IMR-90 (cell line): ENCODE measurements at regions not wholly inside any gene's neighbourhood (a gene's known extent, or its start where the extent isn't known, plus 50 kb on each side); places are given as distances from the start of the nearest gene placed in this dataset.

Experiments used
- ATAC-seq: fragments of 200-7000 bp; cut with Tn5 transposase; 2 replicates; pipeline ENCODE4 v1.9.1; 2020; ENCODE audit warnings: low read depth, mild to moderate bottlenecking, moderate library complexity
- BruUV-seq: library from RNA; stranded (reverse); fragments of 400-500 nt; replicated peaks from 2 replicates; lab custom pipeline; 2021; lab: Mats Ljungman, UMichigan
- CTCF ChIA-PET: fragments of 300-600 bp; formaldehyde crosslinking; extraction: SDS; loops from one replicate; lab custom pipeline; 2021; ENCODE audit warnings: antibody characterized with exemption; lab: Yijun Ruan, JAX
- POLR2A ChIA-PET: fragments of 300-600 bp; sonication (Branson Sonifier 250); formaldehyde crosslinking; loops from one replicate; lab custom pipeline; 2022; ENCODE audit warnings: antibody characterized with exemption; ENCODE audit not compliant: unreplicated experiment; lab: Charles Lee
- DNase-seq: peaks from one replicate; pipeline ENCODE4 v3.0.0; 2013
- H2AFZ ChIP-seq: replicated peaks from 2 replicates; pipeline ENCODE3; 2013; ENCODE audit warnings: low read length, mild to moderate bottlenecking; ENCODE audit not compliant: poor library complexity
- H2AK5ac ChIP-seq: 2 replicates; pipeline ENCODE4 v1.6.1; 2013; ENCODE audit warnings: low read depth, low read length, inconsistent platforms
- H2AK9ac ChIP-seq: replicated peaks from 2 replicates; pipeline ENCODE3; 2013; ENCODE audit warnings: mild to moderate bottlenecking, low read depth, low read length, moderate library complexity; ENCODE audit not compliant: poor library complexity
- H2BK120ac ChIP-seq: 2 replicates; pipeline ENCODE4 v1.6.1; 2013; ENCODE audit warnings: low read depth, low read length, inconsistent platforms
- H2BK15ac ChIP-seq: 3 replicates; pipeline ENCODE4 v1.6.1; 2013; ENCODE audit warnings: low read depth, low read length, inconsistent platforms
- H2BK20ac ChIP-seq: 2 replicates; pipeline ENCODE4 v1.6.1; 2013; ENCODE audit warnings: low read depth, mild to moderate bottlenecking, inconsistent platforms, low read length, moderate library complexity
- H2BK5ac ChIP-seq: 2 replicates; pipeline ENCODE4 v1.6.1; 2013; ENCODE audit warnings: mild to moderate bottlenecking, low read depth, low read length, inconsistent platforms; ENCODE audit not compliant: poor library complexity, severe bottlenecking
- H3K14ac ChIP-seq: replicated peaks from 2 replicates; pipeline ENCODE4 v1.6.1; 2013; ENCODE audit warnings: low read depth, low read length, inconsistent platforms
- H3K18ac ChIP-seq: 2 replicates; pipeline ENCODE4 v1.6.1; 2013; ENCODE audit warnings: low read depth, low read length, control low read depth
- H3K23ac ChIP-seq: 2 replicates; pipeline ENCODE4 v1.6.1; 2013; ENCODE audit warnings: low read depth, low read length, inconsistent platforms
- H3K27ac ChIP-seq: 2 replicates; pipeline ENCODE4 v1.5.1; 2013; ENCODE audit warnings: mild to moderate bottlenecking, control low read depth, low read length; ENCODE audit not compliant: insufficient read depth
- H3K27me3 ChIP-seq: 2 replicates; pipeline ENCODE4 v1.6.1; 2013; ENCODE audit warnings: low read length; ENCODE audit not compliant: control insufficient read depth, insufficient read depth
- H3K36me3 ChIP-seq: 2 replicates; pipeline ENCODE4 v1.6.1; 2013; ENCODE audit warnings: low read length, mixed read lengths; ENCODE audit not compliant: control insufficient read depth, insufficient read depth
- H3K4ac ChIP-seq: 2 replicates; pipeline ENCODE4 v1.6.1; 2013; ENCODE audit warnings: low read depth, low read length, inconsistent platforms
- H3K4me1 ChIP-seq: 2 replicates; pipeline ENCODE4 v1.6.1; 2013; ENCODE audit warnings: low read length, mixed read lengths; ENCODE audit not compliant: control insufficient read depth, insufficient read depth
- H3K4me2 ChIP-seq: 2 replicates; pipeline ENCODE4 v1.6.1; 2013; ENCODE audit warnings: low read depth, mild to moderate bottlenecking, control low read depth, low read length, moderate library complexity
- H3K4me3 ChIP-seq: 2 replicates; pipeline ENCODE4 v1.5.1; 2013; ENCODE audit warnings: low read depth, mild to moderate bottlenecking, control low read depth, low read length, moderate library complexity; ENCODE audit not compliant: insufficient read depth
- H3K56ac ChIP-seq: 2 replicates; pipeline ENCODE4 v1.6.1; 2013; ENCODE audit warnings: low read length, inconsistent platforms; ENCODE audit not compliant: insufficient read depth; ENCODE audit errors: extremely low read depth
- H3K79me1 ChIP-seq, 2 experiments: 2 replicates each; pipeline ENCODE4 v1.6.1; 2013; ENCODE audit warnings: low read length in 2 of 2, inconsistent platforms in 1 of 2, low read depth in 1 of 2
- H3K9ac ChIP-seq: 2 replicates; pipeline ENCODE4 v1.6.1; 2013; ENCODE audit warnings: low read depth, low read length, control low read depth
- H3K9me1 ChIP-seq: 2 replicates; pipeline ENCODE4 v1.6.1; 2013; ENCODE audit warnings: low read length, inconsistent platforms; ENCODE audit not compliant: insufficient read depth
- H3K9me3 ChIP-seq: 2 replicates; pipeline ENCODE4 v1.6.1; 2013; ENCODE audit warnings: low read length; ENCODE audit not compliant: control insufficient read depth, insufficient read depth
- H4K20me1 ChIP-seq: 2 replicates; pipeline ENCODE4 v1.6.1; 2013; ENCODE audit warnings: low read length, inconsistent platforms; ENCODE audit not compliant: insufficient read depth
- H4K5ac ChIP-seq: 2 replicates; pipeline ENCODE4 v1.6.1; 2013; ENCODE audit warnings: mild to moderate bottlenecking, low read depth, low read length, control low read depth
- H4K8ac ChIP-seq, 2 experiments: 2 replicates each; pipeline ENCODE4 v1.6.1; 2013; ENCODE audit warnings: low read depth in 2 of 2, low read length in 2 of 2, control low read depth in 1 of 2, inconsistent platforms in 1 of 2
- H4K91ac ChIP-seq: 2 replicates; pipeline ENCODE4 v1.6.1; 2013; ENCODE audit warnings: low read depth, low read length, inconsistent platforms; ENCODE audit not compliant: insufficient read depth
- CHD1 ChIP-seq: IDR thresholded peaks from 2 replicates; pipeline ENCODE4 v1.6.1; 2012; ENCODE audit warnings: low read depth, low read length, improper control_type of control experiment
- MAZ ChIP-seq: IDR thresholded peaks from 2 replicates; pipeline ENCODE4 v1.6.1; 2012; ENCODE audit warnings: low read depth, mild to moderate bottlenecking, low read length, improper control_type of control experiment, moderate library complexity, borderline replicate concordance
- MXI1 ChIP-seq: IDR thresholded peaks from 2 replicates; pipeline ENCODE4 v1.6.1; 2012; ENCODE audit warnings: low read depth, mild to moderate bottlenecking, low read length, moderate library complexity, borderline replicate concordance
- NFE2L2 ChIP-seq: fragments of 150-350 bp; IDR thresholded peaks from 2 replicates; pipeline ENCODE4 v1.6.1; 2016; ENCODE audit warnings: low read depth, mild to moderate bottlenecking, low read length
- RFX5 ChIP-seq: IDR thresholded peaks from 2 replicates; pipeline ENCODE4 v1.8.0; 2012; ENCODE audit warnings: low read depth, mild to moderate bottlenecking, low read length, moderate library complexity
- SMC3 ChIP-seq: fragments of 150-350 bp; IDR thresholded peaks from 2 replicates; pipeline ENCODE4 v1.6.1; 2016; ENCODE audit warnings: low read depth, mild to moderate bottlenecking, antibody characterized with exemption, low read length, moderate library complexity
- USF2 ChIP-seq: fragments of 150-350 bp; IDR thresholded peaks from 2 replicates; pipeline ENCODE4 v1.6.1; 2017; ENCODE audit warnings: mild to moderate bottlenecking, antibody characterized with exemption, low read length, low read depth
- WGBS, 2 experiments: methylation state at CpG; one replicate each; pipeline versions ENCODE4 v1.1.5 to v1.1.7; 2013; ENCODE audit warnings: missing lambda C conversion rate in 2 of 2; ENCODE audit not compliant: insufficient read length in 1 of 2; ENCODE audit errors: extremely low coverage in 2 of 2; 5-methylcytosine and 5-hydroxymethylcytosine counted together
- dilution Hi-C: fragments of 300-500 bp; cut with HindIII; formaldehyde crosslinking; loops from one replicate; pipeline ENCODE4 v1.14.3; 2018; ENCODE audit warnings: low sequenced_read_pairs; ENCODE audit not compliant: unreplicated experiment
- in situ Hi-C: fragments of 300-500 bp; cut with MboI; formaldehyde crosslinking; loops from 3 replicates; pipeline ENCODE4 v1.14.3; 2019; ENCODE audit warnings: low sequenced_read_pairs, inconsistent platforms, mixed read lengths
- intact Hi-C: fragments of 100-400 bp; cut with micrococcal nuclease; formaldehyde crosslinking; loops from 2 replicates; pipeline ENCODE4 v1.10.0; 2022

DNA sequence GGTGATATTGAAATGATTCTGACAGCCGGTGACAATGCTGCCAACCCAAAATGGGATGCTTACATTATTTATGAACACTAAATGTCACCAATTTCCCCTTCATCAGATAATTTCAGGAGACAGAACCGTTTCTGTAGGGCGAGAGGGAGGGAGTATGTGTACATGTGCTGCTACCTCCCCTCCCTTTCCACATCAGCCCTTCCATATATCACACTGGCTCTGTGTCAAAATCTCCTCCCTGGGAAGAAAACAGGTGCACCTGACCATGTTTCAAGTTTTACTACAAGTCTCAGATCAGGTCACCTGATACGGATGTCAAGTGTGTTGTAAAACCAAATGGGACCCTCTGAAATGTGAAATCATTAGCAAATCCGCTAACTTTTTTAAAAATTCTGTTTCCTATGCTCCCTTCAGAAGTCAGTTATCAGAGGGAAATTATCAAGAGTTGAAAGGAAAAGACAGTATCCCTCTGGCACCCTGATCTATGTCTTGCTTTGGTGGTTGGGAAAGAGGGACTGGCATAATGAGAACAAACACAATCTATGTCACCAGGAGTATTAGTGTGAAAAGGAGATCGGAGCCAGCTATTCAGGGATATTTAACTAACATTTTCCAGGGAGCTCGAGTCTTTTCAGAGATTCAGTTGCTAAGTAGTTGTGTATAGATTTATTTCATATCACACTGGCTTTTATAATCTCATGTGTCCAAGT is 1002.3 kb upstream of the CDH8 start:
- Histone ChIP-seq H3K56ac (no peak overlapping the region), H3K79me1 (no peaks in the 10 kb centered on the region), H3K9ac (no peak overlapping the region), H3K9me1 (no peaks in the 10 kb centered on the region), H4K5ac (no peak overlapping the region), H4K91ac (no peak overlapping the region), H2BK15ac (no peak overlapping the region), H3K14ac (no peak overlapping the region), H3K4ac (no peak overlapping the region), H3K27ac (no peak overlapping the region), H2BK20ac (no peak overlapping the region), H2BK5ac (no peak overlapping the region), H4K20me1 (no peaks in the 10 kb centered on the region), H3K27me3 (no peaks in the 10 kb centered on the region), H2AK5ac (no peak overlapping the region), H3K9me3 (0 out of 2 replicates have a peak, but pooled peaks cover 7% of the 10 kb centered on the region), H3K23ac (no peak overlapping the region), H2AK9ac (no peak overlapping the region), H3K4me1 (no peaks in the 10 kb centered on the region), H2BK120ac (no peak overlapping the region), H3K18ac (no peak overlapping the region), H2AFZ (no peak overlapping the region), H3K4me2 (no peak overlapping the region), H3K4me3 (no peak overlapping the region), H3K36me3 (no peaks in the 10 kb centered on the region), H4K8ac (no peak overlapping the region)
- ChIA-PET CTCF (no interaction called here), POLR2A (no interaction called here)
- dilution Hi-C loops = no loop called here
- in situ Hi-C loops = no loop called here
- TF ChIP-seq CHD1 (no peak), MXI1 (no peak), NFE2L2 (no peak), RFX5 (no peak), USF2 (no peak), MAZ (no peak), SMC3 (no peak)
- ATAC-seq (no peak), DNase-seq (no peak)
- 50% methylated on average over 1 of the region's 7 CpGs; no CpG with 5 or more reads in 1 of the 2 experiments for WGBS, 2 experiments
- BruUV-seq = no TSS peak
- intact Hi-C loops = no loop called here
